ENCODE measurements at regions not wholly inside any gene's neighbourhood (a gene's known extent, or its start where the extent isn't known, plus 50 kb on each side); places are given as distances from the start of the nearest gene placed in this dataset.

DNA sequence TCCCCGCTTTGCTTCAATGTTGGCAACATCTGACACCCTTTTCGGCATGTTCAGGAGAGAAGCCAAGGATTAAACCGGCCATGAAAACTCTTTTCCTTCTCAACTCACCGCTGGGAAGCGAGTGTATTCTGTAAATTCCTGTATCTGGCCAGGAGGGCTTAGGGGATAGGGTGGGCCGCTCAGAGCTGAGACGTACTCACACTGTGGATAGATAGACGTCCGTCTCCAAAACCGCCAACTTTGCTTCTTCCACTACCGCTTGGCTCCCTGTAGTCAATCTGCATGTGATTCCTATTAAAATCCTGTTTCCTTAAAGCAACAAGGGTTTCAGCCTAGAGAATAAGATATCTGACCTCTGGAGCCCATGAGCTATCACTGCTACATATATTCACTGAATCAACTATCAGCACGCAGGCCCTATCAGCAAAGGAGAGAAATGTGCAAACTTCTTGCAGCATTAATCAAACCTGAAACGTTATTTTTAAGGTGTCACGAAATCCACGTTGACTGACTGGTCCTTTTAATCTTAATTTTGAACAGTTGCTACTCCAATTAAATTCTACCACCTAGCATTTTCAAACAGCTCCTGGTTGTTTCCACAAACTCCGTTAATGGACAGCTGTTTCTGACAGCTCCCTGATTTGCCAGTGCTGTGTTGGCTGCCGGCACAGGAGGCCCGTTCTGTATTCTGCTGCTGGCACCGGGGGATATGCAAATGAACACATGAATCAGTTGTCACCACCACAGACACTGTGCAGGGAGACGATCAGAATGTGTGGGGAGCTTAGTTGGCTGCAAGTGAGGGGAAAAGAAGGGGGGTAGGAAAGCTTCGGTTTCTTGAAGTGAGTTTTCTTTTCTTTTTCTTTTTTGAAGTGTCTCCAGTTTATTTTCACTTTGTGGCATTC, 438.9 kb upstream of the ARRDC4 start:
- intact Hi-C loops (cut with DNase I; ENCODE audit: low total_unique reads): no loop called here
- no peak for DNase-seq (ENCODE audit: low spot score in 2 of 2)
- no peak overlapping the region for H3K4me3 ChIP-seq (ENCODE audit: low read depth, poor library complexity, severe bottlenecking)
- 45 to 46% methylated on average over 21 of the region's 21 CpGs for WGBS, 2 donors
- TF ChIP-seq, protein P1, sequence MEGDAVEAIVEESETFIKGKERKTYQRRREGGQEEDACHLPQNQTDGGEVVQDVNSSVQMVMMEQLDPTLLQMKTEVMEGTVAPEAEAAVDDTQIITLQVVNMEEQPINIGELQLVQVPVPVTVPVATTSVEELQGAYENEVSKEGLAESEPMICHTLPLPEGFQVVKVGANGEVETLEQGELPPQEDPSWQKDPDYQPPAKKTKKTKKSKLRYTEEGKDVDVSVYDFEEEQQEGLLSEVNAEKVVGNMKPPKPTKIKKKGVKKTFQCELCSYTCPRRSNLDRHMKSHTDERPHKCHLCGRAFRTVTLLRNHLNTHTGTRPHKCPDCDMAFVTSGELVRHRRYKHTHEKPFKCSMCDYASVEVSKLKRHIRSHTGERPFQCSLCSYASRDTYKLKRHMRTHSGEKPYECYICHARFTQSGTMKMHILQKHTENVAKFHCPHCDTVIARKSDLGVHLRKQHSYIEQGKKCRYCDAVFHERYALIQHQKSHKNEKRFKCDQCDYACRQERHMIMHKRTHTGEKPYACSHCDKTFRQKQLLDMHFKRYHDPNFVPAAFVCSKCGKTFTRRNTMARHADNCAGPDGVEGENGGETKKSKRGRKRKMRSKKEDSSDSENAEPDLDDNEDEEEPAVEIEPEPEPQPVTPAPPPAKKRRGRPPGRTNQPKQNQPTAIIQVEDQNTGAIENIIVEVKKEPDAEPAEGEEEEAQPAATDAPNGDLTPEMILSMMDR (IDR thresholded peaks at IDR 0.05): no peak
- TF ChIP-seq POLR2A (IDR thresholded peaks at IDR 0.05): no peak

DNA sequence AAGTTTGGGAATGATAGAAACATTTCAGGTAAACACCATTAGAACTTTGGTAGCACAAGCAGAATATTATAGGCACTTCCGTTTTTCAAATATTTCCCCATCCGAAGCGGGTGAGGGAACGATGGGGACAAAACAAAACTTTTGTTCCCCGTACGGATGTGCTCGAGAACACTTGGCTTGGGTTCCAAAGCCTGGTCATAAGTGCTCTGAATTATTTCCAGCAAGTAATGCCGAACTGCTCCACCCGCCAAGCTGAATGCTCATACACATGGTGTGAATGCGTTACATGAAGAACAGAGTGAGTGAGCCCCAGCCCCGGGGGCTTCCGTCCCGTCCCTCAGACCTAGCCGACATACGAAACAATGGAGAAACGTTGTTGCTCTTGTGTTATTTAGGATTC, 438.2 kb upstream of the ARRDC4 start:
- TF ChIP-seq, protein P1 (IDR thresholded peaks at IDR 0.05): no peak
- no peak for TF ChIP-seq POLR2A (IDR thresholded peaks at IDR 0.05)
- no peak for DNase-seq (ENCODE audit: low spot score in 2 of 2)
- H3K4me3 ChIP-seq (ENCODE audit: low read depth, poor library complexity, severe bottlenecking): no peak overlapping the region
- 63 to 73% methylated on average over 16 of the region's 16 CpGs for WGBS, 2 donors
- intact Hi-C loops (cut with DNase I; ENCODE audit: low total_unique reads): no loop called here

GRCh38 chr15:97525809-97526208, 434.7 kb upstream of the ARRDC4 start:
- no peak for DNase-seq (ENCODE audit: low spot score in 2 of 2)
- no peak overlapping the region for H3K4me3 ChIP-seq (ENCODE audit: low read depth, poor library complexity, severe bottlenecking)
- no peak for TF ChIP-seq POLR2A (IDR thresholded peaks at IDR 0.05)
- TF ChIP-seq, protein P1 (IDR thresholded peaks at IDR 0.05): no peak
- intact Hi-C loops (cut with DNase I; ENCODE audit: low total_unique reads): no loop called here

- H3K4me3 ChIP-seq (ENCODE audit: low read depth, poor library complexity, severe bottlenecking): no peak overlapping the region
- WGBS, 2 donors: 78 to 82% methylated on average over 4 of the region's 4 CpGs
- DNase-seq (ENCODE audit: low spot score in 2 of 2): no peak
- no peak for TF ChIP-seq POLR2A (IDR thresholded peaks at IDR 0.05)
- TF ChIP-seq, protein P1 (IDR thresholded peaks at IDR 0.05): no peak
- intact Hi-C loops (cut with DNase I; ENCODE audit: low total_unique reads): no loop called here
Measured at GRCh38 chr15:97528238-97528637, 432.3 kb upstream of the ARRDC4 start.

DNA sequence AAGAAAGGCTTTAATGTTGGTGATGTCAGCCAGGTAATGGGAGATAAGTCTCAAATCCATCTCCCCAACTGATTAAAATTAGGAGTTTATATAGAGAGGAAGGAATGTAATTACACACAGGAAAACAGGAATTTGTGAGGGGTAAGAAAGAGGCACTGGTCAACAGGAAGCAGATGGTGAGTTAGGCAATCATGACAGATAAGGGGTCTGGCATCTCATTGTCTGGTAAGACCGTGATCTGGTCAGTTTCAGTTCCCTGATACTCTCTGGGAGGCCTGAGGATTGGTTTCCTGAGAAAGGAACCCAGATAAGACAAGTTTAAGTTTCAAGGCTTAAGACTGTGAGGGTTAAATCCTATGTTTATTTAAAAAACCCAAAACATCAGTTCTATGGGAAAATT, 414.7 kb upstream of the ARRDC4 start:
- 31 to 44% methylated on average over 1 of the region's 1 CpG for WGBS, 2 donors
- intact Hi-C loops (cut with DNase I; ENCODE audit: low total_unique reads): no loop called here

More for the DNA sequence above, 414.7 kb upstream of the ARRDC4 start:
- H3K4me3 ChIP-seq (ENCODE audit: low read depth, poor library complexity, severe bottlenecking): no peak overlapping the region
- DNase-seq (ENCODE audit: low spot score in 2 of 2): no peak
- no peak for TF ChIP-seq POLR2A (IDR thresholded peaks at IDR 0.05)
- TF ChIP-seq, protein P1 (IDR thresholded peaks at IDR 0.05): no peak
